NCI-H345 treated with DMSO at 0.1 percent for 48 hours (cell line): ENCODE measurements at regions not wholly inside any gene's neighbourhood (a gene's known extent, or its start where the extent isn't known, plus 50 kb on each side); places are given as distances from the start of the nearest gene placed in this dataset.

Experiments used
- DNase-seq: peaks from one replicate; lab custom pipeline; 2025; ENCODE audit not compliant: unreplicated experiment; lab: John Stamatoyannopoulos, UW

DNA sequence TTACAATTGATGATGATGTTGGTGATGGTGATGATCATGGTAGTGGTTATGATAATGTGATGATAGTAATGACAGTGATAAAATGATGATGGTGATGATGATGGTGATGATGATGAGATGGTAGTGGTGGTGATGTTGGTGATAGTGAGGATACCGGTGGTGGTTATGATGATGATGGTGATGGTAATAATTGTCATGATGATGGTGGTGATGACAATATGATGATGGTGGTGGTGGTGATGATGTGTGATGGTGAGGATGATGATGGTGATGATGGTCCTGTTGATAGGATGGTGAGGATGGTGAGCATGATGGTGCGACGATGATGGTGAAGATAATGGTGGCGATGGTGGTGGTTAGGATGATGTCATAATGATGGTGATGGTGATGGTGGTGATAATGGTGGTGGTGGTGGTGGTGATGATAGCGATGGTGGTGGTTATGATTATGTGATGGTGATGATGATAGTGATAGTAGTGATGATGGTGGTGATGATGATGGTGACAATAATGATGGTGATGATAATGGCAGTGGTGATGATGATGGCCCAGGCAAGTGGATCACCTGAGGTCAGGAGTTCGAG is 1129.9 kb downstream of the BRD1 start:
- no peak for DNase-seq

DNA sequence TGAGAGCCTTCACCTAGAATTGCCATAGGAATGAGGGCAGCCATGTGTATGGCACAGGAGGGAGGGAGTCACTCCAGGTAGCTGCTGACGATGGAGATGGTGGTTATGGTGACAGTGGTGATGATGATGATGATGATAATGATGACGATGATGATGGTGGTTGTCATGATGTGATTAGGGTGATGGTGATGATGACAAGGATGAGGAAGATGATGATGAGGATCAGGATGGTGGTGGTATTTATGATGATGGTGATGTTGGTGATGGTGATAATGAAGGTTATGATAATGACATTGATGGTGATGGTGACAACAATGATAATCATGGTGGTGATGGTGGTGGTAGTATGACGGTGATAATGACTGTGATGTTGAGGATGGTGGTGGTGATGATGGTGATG is 1130.5 kb downstream of the BRD1 start:
- DNase-seq: no peak

DNA sequence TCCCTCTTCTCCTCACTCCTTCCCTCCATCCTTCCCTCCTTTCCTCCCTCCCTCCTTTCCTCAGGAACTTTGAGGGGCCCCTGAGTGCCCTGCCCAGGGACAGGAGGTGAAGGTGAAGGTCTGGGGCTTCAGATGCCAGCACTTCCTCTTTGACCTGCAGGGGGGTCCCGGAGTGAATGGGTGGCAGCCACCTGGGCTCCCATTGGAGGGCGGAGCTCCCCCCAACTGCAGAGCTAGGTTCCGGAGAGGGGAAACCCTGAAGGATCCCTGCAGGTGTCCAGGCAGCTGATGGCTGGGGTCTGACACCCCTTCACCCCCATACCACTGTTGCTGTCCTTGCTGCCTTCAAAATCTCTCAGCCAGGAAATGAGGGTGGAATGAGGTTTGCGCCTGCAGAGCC is 1131.3 kb downstream of the BRD1 start:
- DNase-seq: no peak

DNA sequence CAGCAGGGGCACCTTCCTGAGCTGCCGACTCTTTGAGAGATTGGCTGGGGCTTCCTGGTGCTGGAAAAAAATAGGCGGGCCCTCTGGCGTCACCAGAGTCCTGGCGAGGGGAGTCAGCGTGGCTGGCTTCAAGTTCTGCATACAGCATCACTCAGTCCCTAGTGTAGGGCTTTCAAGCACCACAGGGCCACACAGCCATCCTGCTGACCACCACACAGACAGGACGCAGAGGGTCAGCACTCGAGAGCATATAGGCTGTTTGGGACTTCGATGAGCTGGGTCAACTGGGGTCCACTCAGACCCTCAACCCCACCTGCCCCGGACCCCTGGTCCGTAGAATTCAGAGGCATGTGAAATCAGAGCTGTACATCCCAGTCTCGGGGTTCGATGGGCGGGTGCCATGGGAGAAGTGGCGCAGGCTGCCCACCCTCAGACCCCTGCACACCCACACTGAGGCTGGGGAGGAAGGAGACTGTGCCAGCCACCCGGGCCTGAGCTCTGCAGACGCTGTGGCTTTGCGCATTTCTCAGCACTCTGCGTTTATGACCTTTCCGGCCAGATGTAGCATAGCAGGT is 1131.9 kb downstream of the BRD1 start:
- no peak for DNase-seq

DNA sequence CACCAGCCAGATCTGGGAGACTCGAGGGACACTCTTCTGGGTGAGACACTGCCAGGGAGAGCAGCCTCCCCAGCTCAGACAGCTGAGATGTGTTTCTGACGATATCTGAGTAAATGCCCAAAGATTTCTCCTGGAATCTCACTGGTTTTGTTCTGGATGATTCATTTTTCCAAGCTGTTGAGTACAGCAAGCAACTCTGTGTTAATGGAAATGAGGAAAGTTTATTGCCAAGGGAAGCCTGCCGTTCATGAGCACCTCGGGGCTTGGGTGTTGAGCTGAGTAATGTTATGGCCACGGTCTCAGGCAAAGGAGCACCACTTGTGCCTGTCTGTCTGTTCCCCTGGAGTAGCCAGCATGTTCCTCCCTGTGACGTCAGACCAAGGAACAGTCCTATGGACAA is 1132.4 kb downstream of the BRD1 start:
- DNase-seq: no peak

DNA sequence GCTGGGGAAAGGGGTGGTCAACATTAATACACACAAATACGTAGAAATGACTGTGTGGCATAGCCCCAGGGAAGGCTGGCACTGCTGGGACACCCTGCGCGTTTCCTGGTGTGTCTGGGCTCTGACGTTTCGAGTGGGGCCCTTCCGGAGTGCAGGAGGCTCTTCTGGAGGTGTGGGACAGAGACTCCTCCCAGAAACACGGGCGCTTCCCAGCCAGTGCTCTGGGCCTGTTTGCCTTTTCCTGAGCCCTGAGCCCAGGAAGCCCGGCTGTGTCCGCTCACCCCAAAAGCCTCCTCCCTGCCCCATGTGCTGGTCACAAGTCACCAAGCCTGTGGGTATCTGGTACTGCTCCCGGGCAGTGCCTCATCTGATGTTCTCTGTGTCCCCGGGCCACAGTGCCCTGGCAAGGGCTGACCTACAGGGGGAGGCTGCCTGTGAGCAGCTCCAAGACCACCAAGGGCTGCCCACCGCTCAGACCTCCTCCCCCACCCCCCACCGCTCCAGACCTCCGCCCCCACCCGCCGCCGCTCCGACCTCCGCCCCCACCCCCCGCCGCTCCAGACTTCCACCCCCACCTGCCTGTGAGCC is 1133.3 kb downstream of the BRD1 start:
- DNase-seq: no peak

DNA sequence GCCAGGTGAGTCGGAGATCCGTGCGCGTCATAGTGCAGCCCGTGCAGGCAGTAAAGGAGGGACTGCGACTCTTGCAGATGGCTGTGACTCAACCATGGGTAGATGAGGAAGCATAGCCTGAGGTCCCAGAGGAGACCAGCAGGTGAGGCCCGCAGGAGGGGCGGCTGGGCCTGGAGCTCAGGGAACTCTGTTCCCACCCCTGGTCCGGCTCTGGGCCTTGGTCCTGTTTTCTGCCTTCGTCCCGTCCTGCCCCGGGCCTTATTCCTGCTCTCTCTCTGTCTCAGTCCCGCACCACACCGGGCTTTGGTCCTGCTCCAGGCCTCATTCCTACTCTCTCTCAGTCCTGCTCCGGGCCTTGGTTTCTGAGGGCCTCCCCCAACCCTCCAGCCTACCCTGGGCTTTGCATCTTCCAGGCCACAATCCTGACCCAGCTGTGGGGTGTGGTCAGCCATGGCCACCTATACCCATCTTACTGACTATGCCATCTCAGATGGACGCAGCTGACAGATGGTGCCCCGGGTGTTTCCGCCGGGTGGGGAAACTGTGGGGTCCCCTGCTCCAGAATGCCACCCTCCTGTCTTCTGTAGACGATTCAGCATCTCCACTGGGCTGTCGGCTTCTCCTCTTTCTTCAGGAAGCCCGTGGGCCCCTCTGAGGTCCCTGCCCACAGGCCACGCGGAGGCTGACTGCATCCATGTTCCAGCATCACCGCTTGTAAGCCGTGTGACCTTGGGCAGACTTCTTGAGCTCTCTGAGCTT is 1134.1 kb downstream of the BRD1 start:
- no peak for DNase-seq

DNA sequence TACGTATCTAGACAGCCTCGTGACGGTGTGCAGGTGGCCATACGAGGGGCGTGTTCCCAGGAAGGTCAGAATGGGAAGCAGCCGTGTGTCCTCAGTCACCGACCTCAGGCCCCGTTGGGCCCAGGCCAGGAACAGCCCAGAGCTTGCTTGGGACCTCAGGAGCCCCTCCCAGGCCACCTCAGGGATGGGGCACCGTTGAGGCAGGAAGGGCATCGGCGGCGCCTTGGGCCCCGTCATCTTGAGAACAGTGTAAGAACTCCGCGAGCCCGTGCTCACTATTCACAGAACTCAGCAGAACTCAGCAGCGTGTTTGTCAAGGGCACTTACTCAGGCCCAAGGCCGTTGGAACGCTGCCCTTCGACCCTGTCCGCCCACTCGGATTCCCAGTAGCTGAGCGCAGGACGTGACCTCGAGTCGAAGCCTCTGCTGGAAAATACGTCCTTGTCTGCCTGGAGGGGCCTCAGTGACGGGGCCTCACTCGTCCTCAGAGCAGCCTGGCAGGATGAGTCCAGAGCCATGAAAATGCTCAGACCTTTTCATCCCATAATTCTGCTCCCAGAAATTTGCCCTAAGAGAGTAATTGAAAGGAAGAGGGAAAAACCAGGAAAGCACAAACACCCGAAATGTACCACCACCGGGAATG is 1134.8 kb downstream of the BRD1 start:
- no peak for DNase-seq

DNA sequence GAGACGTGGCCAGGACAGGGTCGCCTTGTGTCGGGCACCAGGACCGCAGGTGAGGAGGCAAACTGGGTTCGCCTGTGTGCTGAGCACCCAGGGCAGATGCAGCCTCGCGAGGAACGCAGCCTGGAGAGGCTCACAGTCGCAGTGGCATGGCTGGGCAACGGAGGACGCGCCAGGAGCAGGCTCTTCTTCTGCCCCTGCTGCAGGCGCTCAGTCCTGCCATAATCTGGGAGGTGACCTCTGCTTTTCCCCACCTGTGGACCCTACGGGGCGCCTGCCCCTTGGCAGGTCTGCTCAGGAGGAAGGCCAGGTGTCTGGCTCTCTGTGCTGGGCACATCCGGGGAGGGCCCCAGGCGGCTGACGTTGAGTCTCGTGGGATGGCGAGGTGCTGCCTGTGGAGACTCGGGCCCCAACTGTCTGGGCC is 1136.2 kb downstream of the BRD1 start:
- DNase-seq: no peak

DNA sequence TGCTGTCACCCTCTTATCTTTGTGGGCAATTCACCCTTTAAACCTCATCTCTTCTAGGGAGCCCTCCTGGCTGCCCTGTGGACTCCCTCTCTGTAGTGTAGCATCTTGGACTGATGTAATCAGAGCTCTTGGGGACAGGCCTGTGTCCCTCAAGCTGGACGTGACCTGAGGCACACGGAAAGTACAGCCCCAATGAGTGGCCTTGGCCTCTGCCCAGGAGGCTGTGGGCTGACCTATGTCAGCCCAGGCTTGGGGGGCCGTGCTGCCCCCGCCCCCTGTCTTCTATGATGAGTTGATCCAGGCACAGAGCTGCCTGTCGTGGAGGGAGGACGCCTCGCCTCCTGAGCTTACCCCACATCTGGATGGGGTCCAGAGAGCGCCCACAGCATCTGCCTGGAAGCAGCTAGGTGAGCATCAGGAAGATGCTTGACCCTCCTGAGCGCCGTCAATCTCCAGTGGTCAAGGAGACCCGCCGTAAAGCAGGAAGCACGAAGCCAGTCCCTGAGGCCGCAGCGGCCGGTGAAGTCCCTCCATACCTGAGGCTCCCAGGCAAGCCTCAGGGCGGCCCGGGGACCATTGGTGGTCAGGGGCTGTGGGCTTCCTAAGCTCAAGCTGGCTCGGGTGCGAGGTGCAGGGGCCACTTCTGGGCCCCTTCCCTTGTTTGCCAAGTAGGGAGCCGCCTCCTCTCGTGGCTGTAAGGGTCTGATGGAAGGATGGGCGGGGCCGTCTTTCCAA is 1136.9 kb downstream of the BRD1 start:
- DNase-seq: no peak

DNA sequence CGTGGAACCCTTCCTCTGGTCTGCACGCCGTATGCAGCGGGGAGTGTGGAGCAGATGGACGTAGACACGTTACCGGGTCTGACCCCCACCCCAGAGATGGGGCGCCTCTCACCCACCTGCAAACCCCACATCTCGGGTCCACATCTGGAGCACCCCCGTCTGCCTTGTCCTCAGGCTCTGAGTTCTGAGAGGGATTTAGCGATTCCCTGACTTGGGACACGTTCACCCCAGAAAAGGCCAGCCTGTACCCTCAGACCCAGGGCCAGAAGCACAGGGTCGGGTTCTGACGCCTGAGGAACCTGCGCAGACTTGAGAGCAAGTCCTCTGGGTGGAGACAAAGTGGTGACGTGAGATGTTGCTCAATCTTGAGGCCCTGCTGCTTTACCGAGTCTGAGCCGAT is 1138.5 kb downstream of the BRD1 start:
- DNase-seq: no peak

DNA sequence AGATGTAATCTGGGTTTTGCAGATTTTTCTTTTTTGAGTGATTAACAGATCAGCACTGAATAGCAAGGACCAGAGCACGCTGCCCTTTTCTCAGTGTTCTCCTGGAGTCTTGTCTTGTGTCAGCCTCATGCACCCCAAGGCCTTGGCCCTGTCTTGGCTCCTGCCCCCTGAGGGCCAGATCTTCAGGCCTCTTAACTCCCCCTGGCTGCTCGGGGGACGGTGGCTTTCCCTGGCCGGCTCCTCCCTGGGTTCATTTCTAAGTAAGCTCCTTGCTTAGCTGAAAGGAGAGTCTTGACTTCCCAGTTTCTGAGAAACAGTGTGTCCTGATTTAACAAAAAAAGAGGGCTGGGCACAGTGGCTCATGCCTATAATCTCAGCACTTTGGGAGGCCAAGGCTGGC is 1139.3 kb downstream of the BRD1 start:
- DNase-seq: no peak

DNA sequence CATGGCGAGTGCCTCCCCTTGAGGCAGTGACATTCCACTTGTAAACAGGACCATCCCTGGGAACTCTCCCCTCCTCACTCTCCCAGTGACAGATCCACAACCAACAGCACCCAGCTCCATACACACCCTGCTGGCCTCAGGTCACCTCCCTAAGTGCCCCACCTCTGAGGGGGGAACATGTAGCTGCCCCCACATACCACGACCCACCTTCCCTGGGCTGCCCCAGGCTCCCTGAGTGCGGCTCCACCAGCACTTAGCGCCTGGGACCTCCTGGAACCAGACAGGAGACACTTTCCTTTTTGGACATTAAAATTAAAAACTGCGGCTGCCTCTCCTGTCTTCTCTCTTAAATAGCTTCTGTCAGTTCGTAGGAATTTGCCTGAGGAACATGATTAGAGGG is 1140.1 kb downstream of the BRD1 start:
- DNase-seq: no peak

DNA sequence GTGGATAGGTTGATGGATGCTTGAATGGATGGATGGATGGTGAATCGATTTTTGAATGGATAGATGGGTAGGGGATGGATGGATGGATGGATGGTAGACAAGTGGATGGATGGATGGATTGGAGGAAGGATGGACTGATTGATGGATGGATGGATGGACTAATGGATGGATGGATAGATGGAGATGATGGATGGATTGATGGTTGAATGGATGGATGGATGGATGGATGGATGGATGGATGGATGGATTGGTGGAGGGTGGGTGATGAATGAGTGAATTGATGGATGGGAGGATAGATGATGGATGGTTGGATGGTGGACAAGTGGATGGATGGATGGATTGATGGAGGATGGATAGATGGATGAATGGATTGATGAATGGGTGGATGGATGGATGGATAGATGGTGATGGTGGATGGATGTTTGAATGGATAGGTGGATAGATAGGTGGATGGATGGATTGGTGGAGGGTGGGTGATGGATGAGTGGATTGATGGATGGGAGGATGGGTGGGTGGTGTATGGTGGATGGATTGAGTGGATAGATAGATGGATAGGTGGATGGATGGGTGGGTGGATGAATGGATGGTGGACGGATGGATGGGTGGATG is 1140.9 kb downstream of the BRD1 start:
- DNase-seq: no peak

DNA sequence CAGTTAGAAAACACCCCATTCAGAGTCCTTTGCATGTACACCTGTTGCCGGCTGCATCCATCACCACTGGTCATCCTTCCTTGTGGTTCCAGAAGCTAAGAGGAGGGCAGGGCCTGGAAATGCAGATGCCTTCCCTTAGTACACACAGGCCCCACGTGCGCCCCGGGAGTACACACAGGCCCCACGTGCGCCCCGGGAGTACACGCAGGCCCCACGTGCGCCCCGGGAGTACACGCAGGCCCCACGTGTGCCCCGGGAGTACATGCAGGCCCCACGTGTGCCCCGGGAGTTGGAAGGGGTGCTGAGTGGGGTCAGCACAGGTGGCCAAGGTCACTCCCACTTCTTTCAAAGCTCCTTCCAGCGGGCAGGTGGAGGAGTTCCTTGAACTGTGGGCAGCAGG is 1141.9 kb downstream of the BRD1 start:
- DNase-seq: no peak

DNA sequence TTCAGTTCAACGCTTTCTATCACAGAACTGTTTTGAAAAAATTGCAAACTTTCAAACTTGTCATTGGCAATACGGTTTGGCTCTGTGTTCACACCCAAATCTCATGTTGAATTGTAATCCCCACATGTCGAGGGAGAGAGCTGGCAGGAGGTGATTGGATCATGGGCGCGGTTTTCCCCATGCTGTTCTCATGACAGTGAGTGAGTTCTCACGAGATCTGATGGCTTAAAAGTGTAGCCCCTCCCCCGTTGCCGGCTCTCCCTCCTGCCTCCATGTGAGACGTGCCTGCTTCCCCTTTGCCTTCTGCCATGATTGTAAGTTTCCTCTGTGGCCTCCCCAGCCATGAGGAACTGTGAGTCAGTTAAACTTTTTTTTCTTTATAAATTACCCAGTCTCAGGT is 1144.0 kb downstream of the BRD1 start:
- DNase-seq: no peak

DNA sequence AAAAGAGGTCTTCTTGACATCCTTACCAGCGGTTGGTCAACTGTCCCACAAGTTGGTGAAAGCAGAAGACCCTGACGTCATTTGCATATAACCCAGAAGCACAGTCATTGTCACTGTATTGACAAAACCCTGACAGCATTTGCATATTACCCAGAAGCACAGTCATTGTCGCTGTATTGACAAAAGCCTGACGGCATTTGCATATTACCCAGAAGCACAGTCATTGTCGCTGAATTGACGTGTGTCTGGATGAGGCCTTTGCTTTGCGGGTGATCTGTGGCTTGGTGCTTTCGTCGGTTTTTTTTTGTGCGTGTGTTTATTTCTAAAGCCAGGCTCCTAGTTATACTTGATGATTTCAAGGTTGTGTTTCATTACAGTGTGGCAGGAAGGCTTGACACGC is 1145.2 kb downstream of the BRD1 start:
- DNase-seq: no peak

DNA sequence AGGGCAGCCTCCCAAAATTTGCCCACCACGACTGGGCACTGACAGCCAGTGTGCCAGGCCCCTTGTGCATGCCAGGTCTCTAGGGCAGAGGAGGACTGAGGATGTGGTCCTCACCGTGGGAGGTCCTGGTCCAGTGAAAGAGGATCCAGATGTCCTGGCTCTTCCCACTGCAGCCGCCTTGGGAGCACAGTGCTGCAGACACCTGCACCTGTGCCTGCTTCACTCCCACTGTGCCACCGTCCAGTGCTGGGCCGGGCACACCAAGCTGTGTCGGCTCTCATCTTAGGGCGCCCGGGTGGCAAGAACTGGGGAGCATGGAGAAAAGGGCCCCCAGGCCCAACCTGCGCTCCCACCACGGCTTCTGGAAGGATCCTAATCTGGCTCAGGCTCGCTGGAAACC is 1147.1 kb downstream of the BRD1 start:
- no peak for DNase-seq

DNA sequence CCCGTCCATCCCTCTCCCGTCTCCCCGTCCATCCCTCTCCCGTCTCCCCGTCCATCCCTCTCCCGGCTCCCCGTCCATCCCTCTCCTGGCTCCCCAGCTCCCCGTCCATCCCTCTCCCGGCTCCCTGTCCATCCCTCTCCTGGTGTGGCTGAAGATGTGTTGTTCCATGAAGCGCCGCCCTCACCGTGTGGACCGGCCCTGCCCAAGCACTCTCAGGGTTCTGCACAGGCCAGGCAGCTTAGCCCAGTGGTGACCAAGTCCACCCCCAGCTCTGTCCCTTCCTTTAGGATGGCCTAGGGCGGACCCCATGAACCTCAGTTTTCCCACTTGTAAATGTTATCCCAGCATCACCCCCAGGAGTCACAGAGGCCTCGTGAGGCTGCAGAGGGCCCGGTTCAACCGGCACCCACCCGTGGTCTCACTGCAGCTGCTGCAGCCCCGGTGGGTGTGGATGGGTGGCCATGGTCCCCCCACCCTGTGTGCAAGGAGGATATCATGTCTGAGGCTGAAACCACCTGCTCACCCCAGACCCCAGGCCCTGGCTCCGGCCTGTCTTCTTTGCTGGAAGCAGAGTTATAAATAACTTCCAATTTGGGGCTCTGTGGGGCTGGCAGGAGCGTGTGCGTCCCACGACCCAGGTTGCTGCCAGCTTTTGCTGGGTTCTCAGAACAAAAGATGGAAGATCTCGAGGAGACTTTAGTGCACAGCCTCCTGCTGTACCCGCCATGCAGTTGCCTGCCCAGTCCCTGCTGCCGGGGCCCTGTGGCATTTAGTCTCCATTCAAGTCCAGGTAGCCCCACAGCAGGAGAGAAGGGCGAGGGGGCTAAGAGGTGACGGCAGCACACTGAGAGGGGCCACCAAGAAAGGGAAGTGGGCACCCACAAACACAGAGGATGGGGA is 1147.8 kb downstream of the BRD1 start:
- no peak for DNase-seq
